ENCODE measurements at regions not wholly inside any gene's neighbourhood (a gene's known extent, or its start where the extent isn't known, plus 50 kb on each side); places are given as distances from the start of the nearest gene placed in this dataset.

DNA sequence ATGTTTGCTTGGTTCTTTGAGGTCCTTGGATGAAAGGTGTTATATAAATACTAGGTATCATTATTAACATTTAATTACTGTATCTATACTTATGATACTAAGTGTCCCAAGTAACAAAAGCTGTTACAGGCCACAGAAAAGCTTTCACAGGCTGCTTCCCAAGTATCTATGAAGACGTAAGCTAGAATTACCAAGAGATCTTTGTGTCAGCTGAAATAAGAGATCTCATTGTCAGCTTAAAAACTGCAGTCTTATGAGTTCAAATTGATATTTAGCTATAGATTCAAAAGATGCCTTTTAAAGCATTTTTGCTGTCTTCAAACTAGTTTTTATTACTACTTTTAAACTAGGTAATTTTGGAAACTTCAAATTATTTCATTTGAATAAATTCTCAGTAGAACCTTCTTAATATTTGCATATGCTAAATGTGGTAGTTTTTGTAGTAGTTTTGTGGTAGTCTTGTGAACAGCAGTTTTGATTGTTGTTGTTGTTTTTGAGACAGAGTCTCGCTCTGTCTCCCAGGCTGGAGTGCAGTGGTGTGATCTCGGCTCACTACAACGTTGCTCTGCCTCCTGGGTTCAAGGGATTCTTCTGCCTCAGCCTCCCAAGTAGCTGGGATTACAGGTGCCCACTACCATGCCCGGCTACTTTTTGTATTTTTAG lies 170.0 kb upstream of the RPL34 start:
- Histone ChIP-seq H3K27me3 (no peaks in the 10 kb centered on the region), H3K4me3 (no peak overlapping the region), H3K27ac (no peak overlapping the region), H3K36me3 (no peaks in the 10 kb centered on the region), H3K9ac (ENCODE audit: low read depth in 2 of 2, low read length in 2 of 2) (no peak overlapping the region), H3K9me3 (no peaks in the 10 kb centered on the region), H3K4me1 (no peaks in the 10 kb centered on the region)
- TF ChIP-seq, protein P1, sequence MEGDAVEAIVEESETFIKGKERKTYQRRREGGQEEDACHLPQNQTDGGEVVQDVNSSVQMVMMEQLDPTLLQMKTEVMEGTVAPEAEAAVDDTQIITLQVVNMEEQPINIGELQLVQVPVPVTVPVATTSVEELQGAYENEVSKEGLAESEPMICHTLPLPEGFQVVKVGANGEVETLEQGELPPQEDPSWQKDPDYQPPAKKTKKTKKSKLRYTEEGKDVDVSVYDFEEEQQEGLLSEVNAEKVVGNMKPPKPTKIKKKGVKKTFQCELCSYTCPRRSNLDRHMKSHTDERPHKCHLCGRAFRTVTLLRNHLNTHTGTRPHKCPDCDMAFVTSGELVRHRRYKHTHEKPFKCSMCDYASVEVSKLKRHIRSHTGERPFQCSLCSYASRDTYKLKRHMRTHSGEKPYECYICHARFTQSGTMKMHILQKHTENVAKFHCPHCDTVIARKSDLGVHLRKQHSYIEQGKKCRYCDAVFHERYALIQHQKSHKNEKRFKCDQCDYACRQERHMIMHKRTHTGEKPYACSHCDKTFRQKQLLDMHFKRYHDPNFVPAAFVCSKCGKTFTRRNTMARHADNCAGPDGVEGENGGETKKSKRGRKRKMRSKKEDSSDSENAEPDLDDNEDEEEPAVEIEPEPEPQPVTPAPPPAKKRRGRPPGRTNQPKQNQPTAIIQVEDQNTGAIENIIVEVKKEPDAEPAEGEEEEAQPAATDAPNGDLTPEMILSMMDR (IDR thresholded peaks at IDR 0.05), result no peak
- no peak for DNase-seq
- intact Hi-C loops (cut with DNase I), result no loop called here

DNA sequence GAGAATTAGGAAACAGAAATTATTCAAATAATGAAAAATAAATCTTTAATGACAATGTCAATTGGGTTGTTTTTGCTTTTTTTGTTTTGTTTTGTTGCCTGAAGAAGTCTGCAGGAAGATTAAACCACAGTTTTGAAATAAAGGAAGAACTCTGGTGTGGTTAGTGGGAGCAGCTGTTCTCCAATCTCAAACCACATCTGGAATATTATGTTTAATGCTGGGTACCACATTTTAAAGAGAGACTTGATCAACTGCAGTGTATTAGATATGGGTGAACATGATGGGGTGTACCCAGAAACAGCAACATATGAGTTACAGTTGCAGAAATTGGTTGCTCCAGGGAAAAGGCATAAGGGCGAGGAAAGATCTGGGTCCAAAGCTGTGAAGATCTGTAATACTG lies 171.2 kb upstream of the RPL34 start:
- no peak overlapping the region for H3K27ac ChIP-seq
- no peak overlapping the region for H3K4me3 ChIP-seq
- H3K4me1 ChIP-seq, result no peaks in the 10 kb centered on the region
- no peaks in the 10 kb centered on the region for H3K9me3 ChIP-seq
- intact Hi-C loops (cut with DNase I), result no loop called here
- no peak for DNase-seq
- H3K36me3 ChIP-seq, result no peaks in the 10 kb centered on the region
- H3K27me3 ChIP-seq, result no peaks in the 10 kb centered on the region
- TF ChIP-seq, protein P1 (IDR thresholded peaks at IDR 0.05), result no peak
- no peak overlapping the region for H3K9ac ChIP-seq (ENCODE audit: low read depth in 2 of 2, low read length in 2 of 2)

DNA sequence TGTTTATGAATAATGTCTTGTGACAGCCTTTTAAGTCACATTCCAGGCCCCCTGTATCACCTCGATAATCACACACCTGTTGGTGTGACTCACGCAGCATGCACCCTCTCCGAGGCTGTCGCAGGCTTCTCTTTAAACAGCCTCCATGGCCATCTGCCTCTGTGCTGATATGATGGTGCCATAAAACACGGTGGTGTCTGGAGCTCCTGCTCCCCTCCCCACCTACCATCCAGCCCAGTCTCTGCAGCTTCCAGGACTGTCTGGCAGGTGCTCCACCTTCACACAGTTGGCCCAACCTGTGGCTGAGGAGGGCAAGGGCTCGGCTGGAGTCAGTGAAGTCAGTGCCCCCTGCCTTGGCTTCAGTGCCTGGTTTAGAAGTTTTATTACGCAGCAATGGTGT lies 173.8 kb upstream of the RPL34 start:
- Histone ChIP-seq H3K27me3 (no peaks in the 10 kb centered on the region), H3K4me3 (no peak overlapping the region), H3K27ac (no peak overlapping the region), H3K9ac (ENCODE audit: low read depth in 2 of 2, low read length in 2 of 2) (no peak overlapping the region), H3K9me3 (no peaks in the 10 kb centered on the region), H3K4me1 (no peaks in the 10 kb centered on the region), H3K36me3 (no peaks in the 10 kb centered on the region)
- DNase-seq, result peak; percentile 45
- intact Hi-C loops (cut with DNase I), result no loop called here
- TF ChIP-seq, protein P1 (IDR thresholded peaks at IDR 0.05), result no peak

DNA sequence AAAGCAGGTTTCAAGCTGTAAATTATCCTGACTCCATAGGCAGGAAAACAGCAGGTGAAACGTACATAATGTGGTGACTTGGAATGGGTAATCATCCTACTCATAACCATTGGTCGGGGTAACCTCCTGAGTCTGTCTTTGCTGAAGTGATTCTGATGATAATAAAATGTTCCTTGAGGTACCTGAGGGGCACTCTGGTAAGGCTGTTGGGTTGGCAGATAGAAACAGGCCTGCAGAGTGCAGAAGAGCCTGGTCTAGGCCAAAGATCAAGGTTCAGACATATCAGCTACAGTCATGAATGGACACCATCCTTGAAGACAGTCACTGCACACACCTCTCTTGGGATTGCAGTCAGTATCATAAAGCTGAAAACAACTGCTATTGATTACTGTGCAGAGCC lies 174.7 kb upstream of the RPL34 start:
- no peaks in the 10 kb centered on the region for H3K9me3 ChIP-seq
- H3K9ac ChIP-seq (ENCODE audit: low read depth in 2 of 2, low read length in 2 of 2), result no peak overlapping the region
- no peaks in the 10 kb centered on the region for H3K36me3 ChIP-seq
- no peaks in the 10 kb centered on the region for H3K4me1 ChIP-seq
- H3K27me3 ChIP-seq, result no peaks in the 10 kb centered on the region
- no peak overlapping the region for H3K4me3 ChIP-seq
- intact Hi-C loops (cut with DNase I), result no loop called here
- TF ChIP-seq, protein P1 (IDR thresholded peaks at IDR 0.05), result no peak
- no peak overlapping the region for H3K27ac ChIP-seq
- DNase-seq, result no peak

DNA sequence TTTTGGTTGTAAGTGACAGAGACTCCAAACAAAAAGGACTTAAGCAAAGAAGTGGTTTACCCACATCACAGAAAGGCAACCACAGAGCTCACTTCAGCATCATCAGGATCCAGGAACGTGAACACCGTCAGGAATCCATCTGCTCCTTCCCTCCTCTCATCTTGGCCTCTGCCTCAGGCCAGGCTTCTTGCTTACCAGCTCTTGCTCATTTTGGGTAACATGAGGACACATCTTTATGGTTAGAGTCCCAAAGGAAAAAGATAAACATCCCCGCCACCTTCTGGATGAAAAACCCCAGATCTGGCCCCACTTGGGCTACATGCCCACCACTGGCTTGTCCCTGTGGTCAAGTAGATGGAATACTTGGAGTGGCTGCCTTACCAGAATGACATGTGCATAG lies 176.8 kb upstream of the RPL34 start:
- TF ChIP-seq, protein P1 (IDR thresholded peaks at IDR 0.05), result no peak
- no peak for DNase-seq
- no peak overlapping the region for H3K4me3 ChIP-seq

More for the DNA sequence above, 176.8 kb upstream of the RPL34 start:
- Histone ChIP-seq H3K27ac (no peak overlapping the region), H3K9me3 (no peaks in the 10 kb centered on the region), H3K36me3 (no peaks in the 10 kb centered on the region), H3K27me3 (no peaks in the 10 kb centered on the region), H3K9ac (ENCODE audit: low read depth in 2 of 2, low read length in 2 of 2) (no peak overlapping the region), H3K4me1 (no peaks in the 10 kb centered on the region)
- intact Hi-C loops (cut with DNase I), result no loop called here

All from colonic mucosa (tissue), 4 donors.